Gastrocnemius medialis (tissue), 4 donors: ENCODE measurements at regions not wholly inside any gene's neighbourhood (a gene's known extent, or its start where the extent isn't known, plus 50 kb on each side); places are given as distances from the start of the nearest gene placed in this dataset.

Source experiments
- POLR2A ChIP-seq, 2 donors: fragments of 450-650 bp; IDR thresholded peaks; one replicate each; pipeline ENCODE4 v1.6.1; 2017; ENCODE audit warnings: antibody characterized with exemption in 2 of 2, mild to moderate bottlenecking in 2 of 2, moderate library complexity in 2 of 2
- TF ChIP-seq, protein P1 (sequence below), 5 experiments: fragments of 450-650 bp in 3 of 5; fragments of 200-600 bp in 2 of 5; sonication (generic) in 2 of 5; IDR thresholded peaks in 4 of 5; conservative IDR thresholded peaks in 1 of 5; 1 replicate in 4 of 5; 2 replicates in 1 of 5; pipeline ENCODE4 v1.5.1; 2016 to 2019; ENCODE audit warnings: antibody characterized with exemption in 5 of 5, mild to moderate bottlenecking in 3 of 5, moderate library complexity in 3 of 5

GRCh38 chr18:51531501-51531900 lies 334.0 kb upstream of the MEX3C start:
- TF ChIP-seq, protein P1, sequence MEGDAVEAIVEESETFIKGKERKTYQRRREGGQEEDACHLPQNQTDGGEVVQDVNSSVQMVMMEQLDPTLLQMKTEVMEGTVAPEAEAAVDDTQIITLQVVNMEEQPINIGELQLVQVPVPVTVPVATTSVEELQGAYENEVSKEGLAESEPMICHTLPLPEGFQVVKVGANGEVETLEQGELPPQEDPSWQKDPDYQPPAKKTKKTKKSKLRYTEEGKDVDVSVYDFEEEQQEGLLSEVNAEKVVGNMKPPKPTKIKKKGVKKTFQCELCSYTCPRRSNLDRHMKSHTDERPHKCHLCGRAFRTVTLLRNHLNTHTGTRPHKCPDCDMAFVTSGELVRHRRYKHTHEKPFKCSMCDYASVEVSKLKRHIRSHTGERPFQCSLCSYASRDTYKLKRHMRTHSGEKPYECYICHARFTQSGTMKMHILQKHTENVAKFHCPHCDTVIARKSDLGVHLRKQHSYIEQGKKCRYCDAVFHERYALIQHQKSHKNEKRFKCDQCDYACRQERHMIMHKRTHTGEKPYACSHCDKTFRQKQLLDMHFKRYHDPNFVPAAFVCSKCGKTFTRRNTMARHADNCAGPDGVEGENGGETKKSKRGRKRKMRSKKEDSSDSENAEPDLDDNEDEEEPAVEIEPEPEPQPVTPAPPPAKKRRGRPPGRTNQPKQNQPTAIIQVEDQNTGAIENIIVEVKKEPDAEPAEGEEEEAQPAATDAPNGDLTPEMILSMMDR (IDR thresholded peaks at IDR 0.05 in 4 of 5, conservative IDR thresholded peaks at IDR 0.05 in 1 of 5): no peak
- no peak for TF ChIP-seq POLR2A (IDR thresholded peaks at IDR 0.05)
